ENCODE measurements at regions not wholly inside any gene's neighbourhood (a gene's known extent, or its start where the extent isn't known, plus 50 kb on each side); places are given as distances from the start of the nearest gene placed in this dataset.
A peak's percentile ranks its signal among the peaks of the same experiment; 100 is the strongest.

DNA sequence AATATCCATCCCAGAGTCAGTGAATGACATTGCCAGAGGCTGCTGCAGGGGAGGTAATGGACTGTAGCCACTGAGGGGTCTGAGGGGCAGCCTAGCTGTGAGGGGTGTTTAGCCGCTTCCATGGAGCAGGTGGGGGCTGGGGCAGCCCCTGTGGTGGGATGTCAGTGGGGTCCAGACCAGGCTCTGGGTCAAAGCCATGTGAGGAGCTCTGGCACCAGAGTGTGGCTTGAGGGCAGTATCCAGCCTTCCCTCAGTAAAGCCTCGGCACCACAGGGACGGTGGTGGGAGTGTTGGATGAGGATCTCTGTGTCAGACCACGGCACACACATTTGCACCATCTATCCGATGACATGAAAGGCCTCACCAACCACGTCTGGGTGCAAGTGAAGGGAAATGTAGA lies 85.0 kb downstream of the INHBB start:
- H3K4me1 ChIP-seq (ENCODE audit: low read length), result peaks cover 8% of the 10 kb centered on the region
- no peak overlapping the region for H3K27ac ChIP-seq (ENCODE audit: low read length)
- no peaks in the 10 kb centered on the region for H3K79me2 ChIP-seq (ENCODE audit: low read length)
- H3K9ac ChIP-seq (ENCODE audit: low read length), result no peak overlapping the region
- H2AFZ ChIP-seq (ENCODE audit: low read length), result no peak overlapping the region
- H3K36me3 ChIP-seq (ENCODE audit: insufficient read depth, low read length), result no peaks in the 10 kb centered on the region
- DNase-seq, result no peak
- no peaks in the 10 kb centered on the region for H3K27me3 ChIP-seq (ENCODE audit: low read length)
- H3K9me3 ChIP-seq (ENCODE audit: low read length), result no peaks in the 10 kb centered on the region
- no peak overlapping the region for H3K4me2 ChIP-seq (ENCODE audit: low read depth, low read length, poor library complexity, severe bottlenecking)
- no peaks in the 10 kb centered on the region for H4K20me1 ChIP-seq (ENCODE audit: insufficient read depth, low read depth, low read length)
- H3K9me2 ChIP-seq (replicated peaks; ENCODE audit: insufficient read depth, low read length), result no peaks in the 10 kb centered on the region
- H3K4me3 ChIP-seq (ENCODE audit: low read length), result no peak overlapping the region

DNA sequence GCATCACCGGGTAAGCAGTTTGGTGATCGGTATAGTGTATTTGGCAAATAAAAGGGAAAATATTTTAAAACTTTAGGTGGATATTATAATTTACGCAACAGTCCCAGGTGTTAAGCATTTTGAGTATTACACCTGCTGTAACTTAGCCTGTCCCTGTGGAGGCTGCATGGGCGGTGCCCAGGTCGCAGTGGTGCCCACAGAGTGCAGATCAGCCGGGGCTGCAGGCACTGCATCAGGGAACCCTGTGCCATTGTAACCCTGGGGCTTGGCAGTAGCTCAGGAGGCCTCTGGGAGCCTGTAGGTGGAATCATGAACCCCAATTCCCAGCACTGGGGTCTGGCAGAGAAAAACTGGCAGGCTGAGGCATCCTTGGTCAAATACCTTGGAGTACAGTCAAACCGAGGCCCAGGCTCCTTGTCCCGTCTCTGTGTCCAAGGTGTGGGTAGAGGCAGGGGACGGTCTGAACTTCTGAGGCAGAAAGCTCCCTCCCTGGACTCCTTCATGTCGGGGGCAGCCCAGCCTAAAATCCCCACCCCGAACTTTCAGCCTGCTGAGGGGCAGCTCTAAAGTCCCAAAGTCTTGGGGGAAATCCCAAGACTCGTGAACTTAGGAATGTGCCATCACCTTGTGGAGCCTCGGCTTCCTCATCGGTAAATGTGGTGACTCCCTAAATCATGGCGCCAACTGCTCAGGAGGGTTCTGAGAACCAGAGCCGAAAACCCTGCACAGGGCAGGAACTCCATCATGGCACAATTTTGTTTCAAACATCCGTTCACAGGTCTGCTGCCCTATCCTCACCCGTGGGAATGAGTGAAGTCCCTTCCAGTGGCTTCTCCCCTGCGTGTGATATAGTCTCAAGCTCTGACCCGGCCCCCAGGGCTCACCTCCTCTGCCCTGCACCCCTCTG lies 85.7 kb downstream of the INHBB start:
- Histone ChIP-seq H4K20me1 (ENCODE audit: insufficient read depth, low read depth, low read length) (no peaks in the 10 kb centered on the region), H3K9me2 (replicated peaks; ENCODE audit: insufficient read depth, low read length) (no peaks in the 10 kb centered on the region), H3K27ac (ENCODE audit: low read length) (no peak overlapping the region), H3K4me2 (ENCODE audit: low read depth, low read length, poor library complexity, severe bottlenecking) (no peak overlapping the region), H3K79me2 (ENCODE audit: low read length) (no peaks in the 10 kb centered on the region), H3K4me3 (ENCODE audit: low read length) (no peak overlapping the region), H3K4me1 (ENCODE audit: low read length) (peaks cover 14% of the 10 kb centered on the region), H3K36me3 (ENCODE audit: insufficient read depth, low read length) (no peaks in the 10 kb centered on the region), H3K9me3 (ENCODE audit: low read length) (no peaks in the 10 kb centered on the region), H3K27me3 (ENCODE audit: low read length) (no peaks in the 10 kb centered on the region), H3K9ac (ENCODE audit: low read length) (no peak overlapping the region), H2AFZ (ENCODE audit: low read length) (no peak overlapping the region)
- DNase-seq, result no peak

DNA sequence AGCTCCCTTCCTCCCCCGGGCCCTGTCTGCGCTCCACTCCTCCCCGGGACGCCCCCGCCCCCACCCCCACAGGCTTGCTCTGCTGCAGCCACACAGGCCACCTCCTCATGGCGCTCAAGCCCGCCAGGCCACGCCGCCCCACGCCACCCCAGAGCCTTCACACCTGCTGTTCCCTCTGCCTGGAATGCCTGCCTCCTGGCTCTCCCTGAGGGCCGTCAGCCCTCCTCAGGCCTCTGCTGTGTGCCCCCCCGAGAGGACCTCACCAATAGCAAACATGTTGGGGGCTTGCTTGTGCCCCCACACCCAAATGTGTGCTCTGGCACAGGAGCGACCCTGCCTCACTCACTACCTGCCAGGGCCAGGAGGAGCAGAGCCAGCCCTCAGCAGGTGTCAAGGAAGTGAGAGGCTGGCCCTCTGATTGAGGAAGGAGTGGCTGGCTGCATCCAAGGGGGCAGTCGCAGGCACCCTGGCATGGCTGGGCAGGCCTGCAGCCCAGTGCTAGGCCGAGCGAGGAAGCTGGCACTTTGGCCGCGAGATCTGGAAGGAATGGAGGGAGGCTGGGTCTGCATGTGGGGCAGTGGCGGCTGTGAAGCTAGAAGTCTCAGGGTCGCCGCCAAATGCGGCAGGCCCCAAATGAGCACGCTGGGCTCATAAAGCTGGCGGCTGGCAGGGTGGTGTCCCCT lies 86.5 kb downstream of the INHBB start:
- H3K27ac ChIP-seq (ENCODE audit: low read length), result no peak overlapping the region
- H3K4me3 ChIP-seq (ENCODE audit: low read length), result no peak overlapping the region
- H3K27me3 ChIP-seq (ENCODE audit: low read length), result no peaks in the 10 kb centered on the region
- no peak overlapping the region for H3K4me2 ChIP-seq (ENCODE audit: low read depth, low read length, poor library complexity, severe bottlenecking)
- H3K9me2 ChIP-seq (replicated peaks; ENCODE audit: insufficient read depth, low read length), result no peaks in the 10 kb centered on the region
- no peak for DNase-seq
- H3K36me3 ChIP-seq (ENCODE audit: insufficient read depth, low read length), result no peaks in the 10 kb centered on the region
- H2AFZ ChIP-seq (ENCODE audit: low read length), result no peak overlapping the region
- no peak overlapping the region for H3K9ac ChIP-seq (ENCODE audit: low read length)
- H3K9me3 ChIP-seq (ENCODE audit: low read length), result no peaks in the 10 kb centered on the region
- H3K4me1 ChIP-seq (ENCODE audit: low read length), result peaks cover 22% of the 10 kb centered on the region
- H4K20me1 ChIP-seq (ENCODE audit: insufficient read depth, low read depth, low read length), result no peaks in the 10 kb centered on the region
- no peaks in the 10 kb centered on the region for H3K79me2 ChIP-seq (ENCODE audit: low read length)

DNA sequence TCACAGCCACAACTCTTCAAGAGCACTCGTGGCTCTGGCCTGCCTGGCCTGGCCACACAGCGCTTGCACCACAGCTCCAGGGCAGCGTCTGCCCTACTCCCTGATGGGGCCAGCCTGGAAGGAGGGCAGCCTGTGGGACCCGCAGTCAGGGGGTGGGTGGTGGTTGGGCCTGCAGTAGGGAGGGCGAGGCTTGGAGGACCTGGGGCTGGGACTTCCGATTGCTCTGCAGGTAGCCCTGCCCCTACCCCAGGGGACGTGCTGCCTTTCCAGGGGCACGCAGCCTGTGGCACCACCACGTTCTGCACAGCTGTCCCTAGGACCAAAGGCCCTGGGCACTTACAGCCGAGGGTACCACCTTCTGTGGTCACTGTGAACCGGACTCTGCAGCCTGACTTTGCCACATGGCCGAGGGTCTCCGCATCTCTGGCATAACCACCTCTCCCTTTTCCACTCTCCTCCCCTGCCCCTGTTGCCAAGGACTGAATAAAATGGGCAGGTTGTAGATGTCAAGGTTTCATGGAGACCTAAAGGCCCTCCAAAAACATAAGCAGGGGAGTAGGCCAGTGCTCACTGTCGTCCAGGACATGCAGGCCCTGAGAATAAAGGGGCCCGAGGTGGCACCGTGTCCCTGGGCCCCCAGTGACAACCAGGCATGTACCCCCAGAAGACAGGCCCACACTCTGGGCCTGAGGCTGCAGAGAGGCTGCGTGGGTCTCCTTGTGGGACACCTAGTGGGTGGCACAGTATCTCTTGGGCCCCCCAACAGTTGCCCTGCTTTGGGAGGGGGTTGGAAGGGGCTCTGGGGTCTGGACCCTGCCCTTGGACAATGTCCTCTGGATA lies 87.3 kb downstream of the INHBB start:
- H3K4me1 ChIP-seq (ENCODE audit: low read length), result peaks cover 30% of the 10 kb centered on the region
- H3K4me3 ChIP-seq (ENCODE audit: low read length), result no peak overlapping the region
- no peaks in the 10 kb centered on the region for H4K20me1 ChIP-seq (ENCODE audit: insufficient read depth, low read depth, low read length)
- no peak overlapping the region for H3K9ac ChIP-seq (ENCODE audit: low read length)
- no peaks in the 10 kb centered on the region for H3K9me2 ChIP-seq (replicated peaks; ENCODE audit: insufficient read depth, low read length)
- no peak overlapping the region for H2AFZ ChIP-seq (ENCODE audit: low read length)
- H3K4me2 ChIP-seq (ENCODE audit: low read depth, low read length, poor library complexity, severe bottlenecking), result no peak overlapping the region
- no peak for DNase-seq
- no peaks in the 10 kb centered on the region for H3K9me3 ChIP-seq (ENCODE audit: low read length)
- H3K27ac ChIP-seq (ENCODE audit: low read length), result no peak overlapping the region
- H3K79me2 ChIP-seq (ENCODE audit: low read length), result no peaks in the 10 kb centered on the region
- H3K36me3 ChIP-seq (ENCODE audit: insufficient read depth, low read length), result no peaks in the 10 kb centered on the region
- H3K27me3 ChIP-seq (ENCODE audit: low read length), result no peaks in the 10 kb centered on the region

DNA sequence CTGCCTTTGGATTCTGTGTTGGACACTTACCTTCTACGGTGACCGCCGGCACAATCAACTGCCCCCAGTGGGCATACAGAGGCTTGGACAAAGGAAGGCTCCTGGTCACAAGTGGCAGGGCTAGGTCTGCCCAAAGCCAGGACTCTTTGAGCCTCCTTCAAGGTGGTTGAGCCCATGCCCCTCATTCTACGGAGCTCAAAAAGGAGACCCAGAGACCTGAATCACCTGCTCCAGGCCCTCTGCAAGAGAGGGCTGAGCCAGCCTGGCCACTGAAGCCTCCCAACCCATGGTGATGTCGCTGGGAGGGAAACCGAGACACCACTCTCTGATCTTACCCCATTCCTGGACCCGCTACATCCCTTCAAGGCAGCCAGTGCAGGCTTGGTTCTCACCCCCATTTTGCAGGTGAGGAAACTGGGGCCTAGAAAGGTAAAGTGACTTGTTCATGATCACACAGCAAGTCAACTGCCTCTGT lies 87.9 kb downstream of the INHBB start:
- no peaks in the 10 kb centered on the region for H3K36me3 ChIP-seq (ENCODE audit: insufficient read depth, low read length)

DNA sequence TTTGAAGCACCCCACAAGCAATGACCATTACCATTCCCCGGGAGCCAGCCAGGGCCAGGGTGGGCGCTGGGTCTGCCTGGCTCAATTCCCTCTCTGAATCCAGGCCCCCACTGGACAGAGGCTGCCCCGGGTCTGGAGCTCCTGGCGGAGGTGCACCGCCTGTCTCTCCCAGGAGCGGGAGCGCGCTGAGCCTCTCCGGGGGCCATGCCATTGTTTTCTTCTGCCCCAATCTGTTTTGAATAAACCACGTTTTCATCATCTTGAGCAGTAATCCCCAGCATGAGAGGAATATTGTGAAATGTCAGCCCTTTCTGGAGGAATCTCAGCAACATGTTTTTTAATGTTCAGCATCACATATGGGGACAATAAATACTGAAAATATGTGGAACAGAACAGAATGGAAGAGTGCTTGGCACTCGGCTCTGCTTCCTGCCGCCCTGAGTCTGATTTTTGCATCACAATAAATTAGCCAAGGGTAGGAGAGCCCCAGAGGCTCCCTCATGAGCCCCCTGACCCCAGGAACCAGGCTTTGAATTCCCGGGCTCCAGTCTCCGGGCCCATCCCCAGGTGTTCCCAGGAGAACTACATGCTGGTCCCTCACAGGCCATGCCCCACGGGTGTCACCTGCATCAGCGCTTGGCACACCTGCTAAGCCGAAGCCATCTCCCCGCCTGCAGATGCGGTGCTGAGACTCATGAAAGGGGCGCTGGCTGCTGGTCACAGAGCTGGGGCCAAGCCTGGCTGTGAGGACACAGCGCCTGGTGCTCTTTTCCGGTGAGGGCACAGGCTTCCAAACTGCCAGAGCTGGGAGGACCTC lies 88.8 kb downstream of the INHBB start:
- no peak overlapping the region for H3K4me2 ChIP-seq (ENCODE audit: low read depth, low read length, poor library complexity, severe bottlenecking)

More for the DNA sequence above, 87.9 kb downstream of the INHBB start:
- Histone ChIP-seq H3K4me1 (ENCODE audit: low read length) (peaks cover 37% of the 10 kb centered on the region), H3K9ac (ENCODE audit: low read length) (no peak overlapping the region), H3K4me2 (ENCODE audit: low read depth, low read length, poor library complexity, severe bottlenecking) (no peak overlapping the region), H3K4me3 (ENCODE audit: low read length) (no peak overlapping the region), H4K20me1 (ENCODE audit: insufficient read depth, low read depth, low read length) (no peaks in the 10 kb centered on the region), H2AFZ (ENCODE audit: low read length) (no peak overlapping the region), H3K79me2 (ENCODE audit: low read length) (no peaks in the 10 kb centered on the region), H3K9me2 (replicated peaks; ENCODE audit: insufficient read depth, low read length) (no peaks in the 10 kb centered on the region), H3K27ac (ENCODE audit: low read length) (no peak overlapping the region), H3K27me3 (ENCODE audit: low read length) (no peaks in the 10 kb centered on the region), H3K9me3 (ENCODE audit: low read length) (no peaks in the 10 kb centered on the region)
- no peak for DNase-seq

DNA sequence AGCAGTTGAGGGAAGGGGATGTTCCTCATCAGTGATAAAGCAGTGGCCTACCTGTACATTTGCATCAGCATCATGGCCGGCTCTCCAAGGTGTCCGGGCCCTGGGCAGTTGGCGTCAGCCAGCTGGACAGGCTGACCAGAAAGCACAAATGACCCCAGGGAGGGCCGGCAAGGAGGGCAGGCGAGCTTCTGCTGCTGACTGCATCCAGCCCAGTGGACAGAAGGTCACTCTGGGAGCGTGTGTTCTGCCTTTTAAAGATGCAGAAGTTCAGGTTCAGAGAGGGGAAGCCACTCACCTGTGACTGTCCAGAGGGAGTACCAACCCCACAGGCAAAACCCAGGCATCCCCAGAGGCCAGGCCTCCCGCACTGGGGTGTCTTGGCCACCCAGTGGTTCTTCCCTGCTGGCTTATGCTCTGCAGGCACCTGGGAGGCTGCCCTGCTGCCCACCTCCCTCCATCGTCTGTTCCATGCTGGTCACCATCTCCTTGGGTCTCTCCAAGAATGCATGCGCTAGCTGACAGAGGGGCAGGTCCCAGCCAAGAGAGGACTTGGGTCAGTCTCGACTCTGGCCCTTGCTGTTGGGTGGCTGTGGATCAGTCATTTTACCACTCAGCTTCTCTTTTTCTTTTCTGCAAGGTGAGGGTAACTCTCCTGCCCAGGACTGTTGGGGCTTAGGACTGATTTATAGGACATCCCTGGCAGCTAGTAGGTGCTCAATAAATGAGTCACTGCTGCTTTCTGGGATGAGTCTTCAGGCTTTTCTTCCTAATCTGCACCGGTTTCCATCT lies 89.9 kb downstream of the INHBB start:
- peaks cover 57% of the 10 kb centered on the region for H3K4me1 ChIP-seq (ENCODE audit: low read length)
- no peaks in the 10 kb centered on the region for H3K79me2 ChIP-seq (ENCODE audit: low read length)
- H3K4me2 ChIP-seq (ENCODE audit: low read depth, low read length, poor library complexity, severe bottlenecking), result peak overlapping the region; percentile 30
- no peaks in the 10 kb centered on the region for H3K9me3 ChIP-seq (ENCODE audit: low read length)
- H3K9ac ChIP-seq (ENCODE audit: low read length), result no peak overlapping the region
- no peaks in the 10 kb centered on the region for H4K20me1 ChIP-seq (ENCODE audit: insufficient read depth, low read depth, low read length)
- H3K27me3 ChIP-seq (ENCODE audit: low read length), result no peaks in the 10 kb centered on the region
- no peaks in the 10 kb centered on the region for H3K36me3 ChIP-seq (ENCODE audit: insufficient read depth, low read length)
- H3K9me2 ChIP-seq (replicated peaks; ENCODE audit: insufficient read depth, low read length), result no peaks in the 10 kb centered on the region
- no peak overlapping the region for H3K4me3 ChIP-seq (ENCODE audit: low read length)
- DNase-seq, result no peak
- no peak overlapping the region for H2AFZ ChIP-seq (ENCODE audit: low read length)
- H3K27ac ChIP-seq (ENCODE audit: low read length), result no peak overlapping the region

More for the DNA sequence above, 88.8 kb downstream of the INHBB start:
- no peaks in the 10 kb centered on the region for H3K27me3 ChIP-seq (ENCODE audit: low read length)
- no peak overlapping the region for H3K27ac ChIP-seq (ENCODE audit: low read length)
- peaks cover 45% of the 10 kb centered on the region for H3K4me1 ChIP-seq (ENCODE audit: low read length)
- no peak for DNase-seq
- H3K36me3 ChIP-seq (ENCODE audit: insufficient read depth, low read length), result no peaks in the 10 kb centered on the region
- H4K20me1 ChIP-seq (ENCODE audit: insufficient read depth, low read depth, low read length), result no peaks in the 10 kb centered on the region
- no peak overlapping the region for H2AFZ ChIP-seq (ENCODE audit: low read length)
- no peak overlapping the region for H3K4me3 ChIP-seq (ENCODE audit: low read length)
- no peak overlapping the region for H3K9ac ChIP-seq (ENCODE audit: low read length)
- H3K79me2 ChIP-seq (ENCODE audit: low read length), result no peaks in the 10 kb centered on the region
- no peaks in the 10 kb centered on the region for H3K9me3 ChIP-seq (ENCODE audit: low read length)
- no peaks in the 10 kb centered on the region for H3K9me2 ChIP-seq (replicated peaks; ENCODE audit: insufficient read depth, low read length)

All from Karpas-422 (cell line).